H9 (cell line): ENCODE measurements at regions not wholly inside any gene's neighbourhood (a gene's known extent, or its start where the extent isn't known, plus 50 kb on each side); places are given as distances from the start of the nearest gene placed in this dataset.

ENCODE experiments used
- DNase-seq: peaks from one replicate; pipeline ENCODE4 v3.0.0-alpha.2; 2017
- H2AFZ ChIP-seq: one replicate; pipeline ENCODE4 v1.6.1; 2013; ENCODE audit warnings: mild to moderate bottlenecking, low read length, control low read depth, moderate library complexity
- H2AK5ac ChIP-seq: 2 replicates; pipeline ENCODE4 v1.6.1; 2013; ENCODE audit warnings: low read length, control low read depth, mixed read lengths; ENCODE audit not compliant: insufficient read length
- H2BK120ac ChIP-seq: one replicate; pipeline ENCODE4 v1.6.1; 2013; ENCODE audit warnings: low read depth, mild to moderate bottlenecking, low read length, control low read depth, inconsistent platforms; ENCODE audit not compliant: poor library complexity, severe bottlenecking
- H2BK12ac ChIP-seq: 2 replicates; pipeline ENCODE4 v1.6.1; 2013; ENCODE audit warnings: low read length, control low read depth, mixed read lengths, low read depth; ENCODE audit not compliant: insufficient read length
- H2BK15ac ChIP-seq: 2 replicates; pipeline ENCODE4 v1.6.1; 2013; ENCODE audit warnings: low read depth, low read length, control low read depth
- H2BK20ac ChIP-seq: one replicate; pipeline ENCODE4 v1.6.1; 2013; ENCODE audit warnings: low read depth, mild to moderate bottlenecking, low read length, control low read depth, inconsistent platforms; ENCODE audit not compliant: poor library complexity, severe bottlenecking
- H2BK5ac ChIP-seq: 2 replicates; pipeline ENCODE4 v1.6.1; 2013; ENCODE audit warnings: low read length, control low read depth, mixed read lengths; ENCODE audit not compliant: insufficient read length
- H3K14ac ChIP-seq: 2 replicates; pipeline ENCODE4 v1.6.1; 2013; ENCODE audit warnings: low read length, control low read depth; ENCODE audit not compliant: insufficient read depth
- H3K18ac ChIP-seq: 2 replicates; pipeline ENCODE4 v1.6.1; 2013; ENCODE audit warnings: low read depth, mild to moderate bottlenecking, mixed read lengths, low read length, control low read depth; ENCODE audit not compliant: insufficient read length
- H3K23ac ChIP-seq: 2 replicates; pipeline ENCODE4 v1.6.1; 2013; ENCODE audit warnings: low read length, control low read depth, mixed read lengths, low read depth; ENCODE audit not compliant: insufficient read length
- H3K23me2 ChIP-seq: 2 replicates; pipeline ENCODE4 v1.6.1; 2013; ENCODE audit warnings: low read depth, mild to moderate bottlenecking, mixed read lengths, low read length, control low read depth; ENCODE audit not compliant: insufficient read length, poor library complexity, severe bottlenecking
- H3K27ac ChIP-seq: 2 replicates; pipeline ENCODE4 v1.5.1; 2013; ENCODE audit warnings: low read length, control low read depth, mixed read lengths, low read depth; ENCODE audit not compliant: insufficient read length
- H3K27me3 ChIP-seq: 2 replicates; pipeline ENCODE4 v1.6.1; 2013; ENCODE audit warnings: low read length, control low read depth, inconsistent platforms; ENCODE audit not compliant: insufficient read depth
- H3K4ac ChIP-seq: 2 replicates; pipeline ENCODE4 v1.6.1; 2013; ENCODE audit warnings: low read depth, mild to moderate bottlenecking, control low read depth, inconsistent platforms, low read length, moderate library complexity
- H3K4me1 ChIP-seq: 2 replicates; pipeline ENCODE4 v1.6.1; 2013; ENCODE audit warnings: low read length, control low read depth, inconsistent platforms; ENCODE audit not compliant: insufficient read depth
- H3K4me2 ChIP-seq: 2 replicates; pipeline ENCODE4 v1.6.1; 2013; ENCODE audit warnings: low read length, control low read depth, mixed read lengths; ENCODE audit not compliant: insufficient read length, insufficient read depth
- H3K56ac ChIP-seq: 2 replicates; pipeline ENCODE4 v1.6.1; 2013; ENCODE audit warnings: low read depth, mild to moderate bottlenecking, mixed read lengths, low read length, control low read depth; ENCODE audit not compliant: insufficient read length
- H3K79me1 ChIP-seq: 2 replicates; pipeline ENCODE4 v1.6.1; 2013; ENCODE audit warnings: low read depth, mild to moderate bottlenecking, moderate library complexity, low read length, control low read depth, inconsistent platforms; ENCODE audit not compliant: insufficient read depth, poor library complexity, severe bottlenecking
- H3K79me2 ChIP-seq: 2 replicates; pipeline ENCODE4 v1.6.1; 2013; ENCODE audit warnings: low read length, control low read depth, inconsistent platforms; ENCODE audit not compliant: insufficient read depth
- H3K9ac ChIP-seq: 2 replicates; pipeline ENCODE4 v1.6.1; 2013; ENCODE audit warnings: low read length, control low read depth, mixed read lengths; ENCODE audit not compliant: insufficient read length; ENCODE audit errors: extremely low read depth
- H3K9me3 ChIP-seq: one replicate; pipeline ENCODE4 v1.6.1; 2013; ENCODE audit warnings: low read depth, low read length, inconsistent platforms; ENCODE audit not compliant: control insufficient read depth
- H3T11ph ChIP-seq: one replicate; pipeline ENCODE4 v1.6.1; 2013; ENCODE audit warnings: mild to moderate bottlenecking, low read length, control low read depth, inconsistent platforms
- H4K20me1 ChIP-seq: one replicate; pipeline ENCODE4 v1.6.1; 2013; ENCODE audit not compliant: control insufficient read depth, insufficient read length, insufficient read depth
- H4K5ac ChIP-seq: 2 replicates; pipeline ENCODE4 v1.6.1; 2013; ENCODE audit warnings: low read depth, mild to moderate bottlenecking, mixed read lengths, low read length, control low read depth; ENCODE audit not compliant: insufficient read length
- H4K8ac ChIP-seq: replicated peaks from 2 replicates; pipeline ENCODE4 v1.6.1; 2013; ENCODE audit warnings: low read length, control low read depth, mixed read lengths, low read depth; ENCODE audit not compliant: insufficient read length
- H4K91ac ChIP-seq: 2 replicates; pipeline ENCODE4 v1.6.1; 2013; ENCODE audit warnings: low read depth, mild to moderate bottlenecking, moderate library complexity, mixed read lengths, low read length, control low read depth; ENCODE audit not compliant: insufficient read length
- H3K27ac Mint-ChIP-seq, 3 experiments: 2 replicates in 2 of 3; 3 replicates in 1 of 3; pipeline ENCODE4 v1.8.0; 2020 to 2021; ENCODE audit warnings: mixed read lengths in 3 of 3, mild to moderate bottlenecking in 1 of 3, moderate library complexity in 1 of 3
- H3K27me3 Mint-ChIP-seq: 2 replicates; pipeline ENCODE4 v1.8.0; 2021; ENCODE audit warnings: low read depth, mild to moderate bottlenecking, moderate library complexity, mixed read lengths
- H3K36me3 Mint-ChIP-seq, 3 experiments: 2 replicates in 2 of 3; 3 replicates in 1 of 3; pipeline ENCODE4 v1.8.0; 2020 to 2021; ENCODE audit warnings: low read depth in 3 of 3, mixed read lengths in 3 of 3; ENCODE audit not compliant: insufficient read depth in 1 of 3
- H3K4me1 Mint-ChIP-seq, 2 experiments: 2 replicates each; pipeline ENCODE4 v1.8.0; 2020; ENCODE audit warnings: mixed read lengths in 2 of 2
- H3K4me3 Mint-ChIP-seq, 2 experiments: 2 replicates in 1 of 2; 3 replicates in 1 of 2; pipeline ENCODE4 v1.8.0; 2020 to 2021; ENCODE audit warnings: mild to moderate bottlenecking in 2 of 2, mixed read lengths in 2 of 2, moderate library complexity in 1 of 2
- H3K9me3 Mint-ChIP-seq, 2 experiments: 2 replicates in 1 of 2; 3 replicates in 1 of 2; pipeline ENCODE4 v1.8.0; 2020; ENCODE audit warnings: mild to moderate bottlenecking in 2 of 2, mixed read lengths in 2 of 2, moderate library complexity in 1 of 2
- CTCF ChIP-seq: fragments of 200-600 bp; sonication (generic); conservative IDR thresholded peaks from 3 replicates; pipeline ENCODE4 v1.8.0; 2021; ENCODE audit warnings: antibody characterized with exemption, mild to moderate bottlenecking
- WGBS: extraction: QIAGEN DNeasy Blood & Tissue Kit; methylation state at CpG from one replicate; pipeline ENCODE4 v1.1.7; 2013; ENCODE audit warnings: missing lambda C conversion rate, low lambda C conversion rate, mixed read lengths; ENCODE audit not compliant: insufficient read length; ENCODE audit errors: extremely low coverage; 5-methylcytosine and 5-hydroxymethylcytosine counted together

GRCh38 chr5:173477345-173478040 lies 139.0 kb downstream of the BOD1 start:
- no peak for TF ChIP-seq CTCF
- no peaks in the 10 kb centered on the region for H3K23me2 ChIP-seq
- no peak overlapping the region for H3K23ac ChIP-seq
- no peak overlapping the region for H4K5ac ChIP-seq
- no peak overlapping the region for H2BK15ac ChIP-seq
- H4K20me1 ChIP-seq, result no peaks in the 10 kb centered on the region
- H3K56ac ChIP-seq, result no peak overlapping the region
- no peak overlapping the region for H2BK20ac ChIP-seq
- no peak overlapping the region for H3K27ac Mint-ChIP-seq
- no peaks in the 10 kb centered on the region for H3K9me3 Mint-ChIP-seq
- H2AK5ac ChIP-seq, result no peak overlapping the region
- H2AFZ ChIP-seq, result no peak overlapping the region
- H3K4me1 ChIP-seq, result peaks cover 3% of the 10 kb centered on the region; the same call in 1 of the 2 replicates
- no peak overlapping the region for H3K4me2 ChIP-seq
- H2BK5ac ChIP-seq, result no peak overlapping the region
- no peak overlapping the region for H3K27ac ChIP-seq
- H3K79me2 ChIP-seq, result no peaks in the 10 kb centered on the region
- no peaks in the 10 kb centered on the region; a peak in 1 of 7 replicates for H3K36me3 Mint-ChIP-seq
- H3K14ac ChIP-seq, result no peak overlapping the region
- H3K4me3 Mint-ChIP-seq, result no peak overlapping the region
- H3K27me3 Mint-ChIP-seq, result peaks cover 16% of the 10 kb centered on the region
- no peak overlapping the region for H2BK12ac ChIP-seq
- no peaks in the 10 kb centered on the region for H3K79me1 ChIP-seq
- H3K4ac ChIP-seq, result no peak overlapping the region
- no peak overlapping the region for H3K18ac ChIP-seq
- H3K9me3 ChIP-seq, result no peaks in the 10 kb centered on the region
- DNase-seq, result no peak
- no peak overlapping the region for H4K8ac ChIP-seq
- peaks cover 3 to 6% of the 10 kb centered on the region in 2 experiments for H3K4me1 Mint-ChIP-seq
- no peak overlapping the region for H2BK120ac ChIP-seq
- no peak overlapping the region for H3T11ph ChIP-seq
- H3K9ac ChIP-seq, result no peak overlapping the region
- H3K27me3 ChIP-seq, result no peaks in the 10 kb centered on the region
- H4K91ac ChIP-seq, result no peak overlapping the region
- no CpG with 5 or more reads among the region's 13 CpGs for WGBS
